H9 (cell line): ENCODE measurements at regions not wholly inside any gene's neighbourhood (a gene's known extent, or its start where the extent isn't known, plus 50 kb on each side); places are given as distances from the start of the nearest gene placed in this dataset.

Experiments used
- DNase-seq: peaks from one replicate; pipeline ENCODE4 v3.0.0-alpha.2; 2017
- H2AFZ ChIP-seq: one replicate; pipeline ENCODE4 v1.6.1; 2013; ENCODE audit warnings: mild to moderate bottlenecking, low read length, control low read depth, moderate library complexity
- H2AK5ac ChIP-seq: 2 replicates; pipeline ENCODE4 v1.6.1; 2013; ENCODE audit warnings: low read length, control low read depth, mixed read lengths; ENCODE audit not compliant: insufficient read length
- H2BK120ac ChIP-seq: one replicate; pipeline ENCODE4 v1.6.1; 2013; ENCODE audit warnings: low read depth, mild to moderate bottlenecking, low read length, control low read depth, inconsistent platforms; ENCODE audit not compliant: poor library complexity, severe bottlenecking
- H2BK12ac ChIP-seq: 2 replicates; pipeline ENCODE4 v1.6.1; 2013; ENCODE audit warnings: low read length, control low read depth, mixed read lengths, low read depth; ENCODE audit not compliant: insufficient read length
- H2BK15ac ChIP-seq: 2 replicates; pipeline ENCODE4 v1.6.1; 2013; ENCODE audit warnings: low read depth, low read length, control low read depth
- H2BK20ac ChIP-seq: one replicate; pipeline ENCODE4 v1.6.1; 2013; ENCODE audit warnings: low read depth, mild to moderate bottlenecking, low read length, control low read depth, inconsistent platforms; ENCODE audit not compliant: poor library complexity, severe bottlenecking
- H2BK5ac ChIP-seq: 2 replicates; pipeline ENCODE4 v1.6.1; 2013; ENCODE audit warnings: low read length, control low read depth, mixed read lengths; ENCODE audit not compliant: insufficient read length
- H3K14ac ChIP-seq: 2 replicates; pipeline ENCODE4 v1.6.1; 2013; ENCODE audit warnings: low read length, control low read depth; ENCODE audit not compliant: insufficient read depth
- H3K18ac ChIP-seq: 2 replicates; pipeline ENCODE4 v1.6.1; 2013; ENCODE audit warnings: low read depth, mild to moderate bottlenecking, mixed read lengths, low read length, control low read depth; ENCODE audit not compliant: insufficient read length
- H3K23ac ChIP-seq: 2 replicates; pipeline ENCODE4 v1.6.1; 2013; ENCODE audit warnings: low read length, control low read depth, mixed read lengths, low read depth; ENCODE audit not compliant: insufficient read length
- H3K23me2 ChIP-seq: 2 replicates; pipeline ENCODE4 v1.6.1; 2013; ENCODE audit warnings: low read depth, mild to moderate bottlenecking, mixed read lengths, low read length, control low read depth; ENCODE audit not compliant: insufficient read length, poor library complexity, severe bottlenecking
- H3K27ac ChIP-seq: 2 replicates; pipeline ENCODE4 v1.5.1; 2013; ENCODE audit warnings: low read length, control low read depth, mixed read lengths, low read depth; ENCODE audit not compliant: insufficient read length
- H3K27me3 ChIP-seq: 2 replicates; pipeline ENCODE4 v1.6.1; 2013; ENCODE audit warnings: low read length, control low read depth, inconsistent platforms; ENCODE audit not compliant: insufficient read depth
- H3K4ac ChIP-seq: 2 replicates; pipeline ENCODE4 v1.6.1; 2013; ENCODE audit warnings: low read depth, mild to moderate bottlenecking, control low read depth, inconsistent platforms, low read length, moderate library complexity
- H3K4me1 ChIP-seq: 2 replicates; pipeline ENCODE4 v1.6.1; 2013; ENCODE audit warnings: low read length, control low read depth, inconsistent platforms; ENCODE audit not compliant: insufficient read depth
- H3K4me2 ChIP-seq: 2 replicates; pipeline ENCODE4 v1.6.1; 2013; ENCODE audit warnings: low read length, control low read depth, mixed read lengths; ENCODE audit not compliant: insufficient read length, insufficient read depth
- H3K56ac ChIP-seq: 2 replicates; pipeline ENCODE4 v1.6.1; 2013; ENCODE audit warnings: low read depth, mild to moderate bottlenecking, mixed read lengths, low read length, control low read depth; ENCODE audit not compliant: insufficient read length
- H3K79me1 ChIP-seq: 2 replicates; pipeline ENCODE4 v1.6.1; 2013; ENCODE audit warnings: low read depth, mild to moderate bottlenecking, moderate library complexity, low read length, control low read depth, inconsistent platforms; ENCODE audit not compliant: insufficient read depth, poor library complexity, severe bottlenecking
- H3K79me2 ChIP-seq: 2 replicates; pipeline ENCODE4 v1.6.1; 2013; ENCODE audit warnings: low read length, control low read depth, inconsistent platforms; ENCODE audit not compliant: insufficient read depth
- H3K9ac ChIP-seq: 2 replicates; pipeline ENCODE4 v1.6.1; 2013; ENCODE audit warnings: low read length, control low read depth, mixed read lengths; ENCODE audit not compliant: insufficient read length; ENCODE audit errors: extremely low read depth
- H3K9me3 ChIP-seq: one replicate; pipeline ENCODE4 v1.6.1; 2013; ENCODE audit warnings: low read depth, low read length, inconsistent platforms; ENCODE audit not compliant: control insufficient read depth
- H3T11ph ChIP-seq: one replicate; pipeline ENCODE4 v1.6.1; 2013; ENCODE audit warnings: mild to moderate bottlenecking, low read length, control low read depth, inconsistent platforms
- H4K20me1 ChIP-seq: one replicate; pipeline ENCODE4 v1.6.1; 2013; ENCODE audit not compliant: control insufficient read depth, insufficient read length, insufficient read depth
- H4K5ac ChIP-seq: 2 replicates; pipeline ENCODE4 v1.6.1; 2013; ENCODE audit warnings: low read depth, mild to moderate bottlenecking, mixed read lengths, low read length, control low read depth; ENCODE audit not compliant: insufficient read length
- H4K8ac ChIP-seq: replicated peaks from 2 replicates; pipeline ENCODE4 v1.6.1; 2013; ENCODE audit warnings: low read length, control low read depth, mixed read lengths, low read depth; ENCODE audit not compliant: insufficient read length
- H4K91ac ChIP-seq: 2 replicates; pipeline ENCODE4 v1.6.1; 2013; ENCODE audit warnings: low read depth, mild to moderate bottlenecking, moderate library complexity, mixed read lengths, low read length, control low read depth; ENCODE audit not compliant: insufficient read length
- H3K27ac Mint-ChIP-seq, 3 experiments: 2 replicates in 2 of 3; 3 replicates in 1 of 3; pipeline ENCODE4 v1.8.0; 2020 to 2021; ENCODE audit warnings: mixed read lengths in 3 of 3, mild to moderate bottlenecking in 1 of 3, moderate library complexity in 1 of 3
- H3K27me3 Mint-ChIP-seq: 2 replicates; pipeline ENCODE4 v1.8.0; 2021; ENCODE audit warnings: low read depth, mild to moderate bottlenecking, moderate library complexity, mixed read lengths
- H3K36me3 Mint-ChIP-seq, 3 experiments: 2 replicates in 2 of 3; 3 replicates in 1 of 3; pipeline ENCODE4 v1.8.0; 2020 to 2021; ENCODE audit warnings: low read depth in 3 of 3, mixed read lengths in 3 of 3; ENCODE audit not compliant: insufficient read depth in 1 of 3
- H3K4me1 Mint-ChIP-seq, 2 experiments: 2 replicates each; pipeline ENCODE4 v1.8.0; 2020; ENCODE audit warnings: mixed read lengths in 2 of 2
- H3K4me3 Mint-ChIP-seq, 2 experiments: 2 replicates in 1 of 2; 3 replicates in 1 of 2; pipeline ENCODE4 v1.8.0; 2020 to 2021; ENCODE audit warnings: mild to moderate bottlenecking in 2 of 2, mixed read lengths in 2 of 2, moderate library complexity in 1 of 2
- H3K9me3 Mint-ChIP-seq, 2 experiments: 2 replicates in 1 of 2; 3 replicates in 1 of 2; pipeline ENCODE4 v1.8.0; 2020; ENCODE audit warnings: mild to moderate bottlenecking in 2 of 2, mixed read lengths in 2 of 2, moderate library complexity in 1 of 2
- CTCF ChIP-seq: fragments of 200-600 bp; sonication (generic); conservative IDR thresholded peaks from 3 replicates; pipeline ENCODE4 v1.8.0; 2021; ENCODE audit warnings: antibody characterized with exemption, mild to moderate bottlenecking
- WGBS: extraction: QIAGEN DNeasy Blood & Tissue Kit; methylation state at CpG from one replicate; pipeline ENCODE4 v1.1.7; 2013; ENCODE audit warnings: missing lambda C conversion rate, low lambda C conversion rate, mixed read lengths; ENCODE audit not compliant: insufficient read length; ENCODE audit errors: extremely low coverage; 5-methylcytosine and 5-hydroxymethylcytosine counted together

- Histone ChIP-seq H3K9me3 (no peaks in the 10 kb centered on the region), H3K4ac (no peak overlapping the region), H3K4me1 (peaks cover 2% of the 10 kb centered on the region; the same call in 1 of the 2 replicates), H4K5ac (no peak overlapping the region), H3K23me2 (no peaks in the 10 kb centered on the region), H3K23ac (no peak overlapping the region), H4K8ac (no peak overlapping the region), H3K14ac (no peak overlapping the region), H3K4me2 (no peak overlapping the region), H3K56ac (no peak overlapping the region), H3T11ph (no peak overlapping the region), H3K27ac (no peak overlapping the region), H3K18ac (no peak overlapping the region), H2BK120ac (no peak overlapping the region), H3K79me2 (no peaks in the 10 kb centered on the region), H3K9ac (no peak overlapping the region), H2AFZ (no peak overlapping the region), H2AK5ac (no peak overlapping the region), H4K91ac (no peak overlapping the region), H2BK20ac (no peak overlapping the region), H3K27me3 (no peaks in the 10 kb centered on the region), H3K79me1 (no peaks in the 10 kb centered on the region), H4K20me1 (no peaks in the 10 kb centered on the region), H2BK5ac (no peak overlapping the region), H2BK12ac (no peak overlapping the region), H2BK15ac (no peak overlapping the region)
- Mint-ChIP-seq H3K9me3 (no peaks in the 10 kb centered on the region), H3K36me3 (no peaks in the 10 kb centered on the region), H3K4me3 (no peak overlapping the region), H3K27me3 (no peaks in the 10 kb centered on the region), H3K27ac (no peak overlapping the region), H3K4me1 (peaks cover 23 to 38% of the 10 kb centered on the region in 2 experiments)
- no peak for DNase-seq
- no CpG with 5 or more reads among the region's 2 CpGs for whole genome bisulfite sequencing
- TF ChIP-seq CTCF, result no peak
Measured at GRCh38 chr6:100305209-100305869, 159.4 kb downstream of the SIM1 start.
